Skeletal muscle tissue (tissue), 3 donors: ENCODE measurements at regions not wholly inside any gene's neighbourhood (a gene's known extent, or its start where the extent isn't known, plus 50 kb on each side); places are given as distances from the start of the nearest gene placed in this dataset.

ENCODE experiments used
- H3K27ac ChIP-seq: one replicate; pipeline ENCODE4 v1.7.0; 2013; ENCODE audit warnings: mild to moderate bottlenecking, low read depth, low read length, inconsistent platforms
- H3K27me3 ChIP-seq, 3 donors: one replicate each; pipeline ENCODE4 v1.7.0; 2013; ENCODE audit warnings: low read length in 3 of 3; ENCODE audit not compliant: control insufficient read depth in 3 of 3, insufficient read depth in 3 of 3
- H3K36me3 ChIP-seq, 3 donors: one replicate each; pipeline ENCODE4 v1.7.0; 2013; ENCODE audit warnings: low read length in 3 of 3; ENCODE audit not compliant: control insufficient read depth in 3 of 3, insufficient read depth in 3 of 3
- H3K4me1 ChIP-seq, 3 donors: one replicate each; pipeline ENCODE4 v1.7.0; 2013; ENCODE audit warnings: low read length in 3 of 3, mild to moderate bottlenecking in 3 of 3; ENCODE audit not compliant: control insufficient read depth in 3 of 3, insufficient read depth in 3 of 3
- H3K4me3 ChIP-seq, 3 donors: one replicate each; pipeline ENCODE4 v1.7.0; 2013; ENCODE audit warnings: low read length in 3 of 3
- H3K9ac ChIP-seq, 3 donors: one replicate each; pipeline ENCODE4 v1.7.0; 2013; ENCODE audit warnings: low read length in 3 of 3, mild to moderate bottlenecking in 3 of 3, moderate library complexity in 2 of 3, low read depth in 1 of 3
- H3K9me3 ChIP-seq, 3 donors: one replicate each; pipeline ENCODE4 v1.7.0; 2013; ENCODE audit warnings: low read length in 3 of 3; ENCODE audit not compliant: control insufficient read depth in 3 of 3
- donor health status: Osteomylitis.

DNA sequence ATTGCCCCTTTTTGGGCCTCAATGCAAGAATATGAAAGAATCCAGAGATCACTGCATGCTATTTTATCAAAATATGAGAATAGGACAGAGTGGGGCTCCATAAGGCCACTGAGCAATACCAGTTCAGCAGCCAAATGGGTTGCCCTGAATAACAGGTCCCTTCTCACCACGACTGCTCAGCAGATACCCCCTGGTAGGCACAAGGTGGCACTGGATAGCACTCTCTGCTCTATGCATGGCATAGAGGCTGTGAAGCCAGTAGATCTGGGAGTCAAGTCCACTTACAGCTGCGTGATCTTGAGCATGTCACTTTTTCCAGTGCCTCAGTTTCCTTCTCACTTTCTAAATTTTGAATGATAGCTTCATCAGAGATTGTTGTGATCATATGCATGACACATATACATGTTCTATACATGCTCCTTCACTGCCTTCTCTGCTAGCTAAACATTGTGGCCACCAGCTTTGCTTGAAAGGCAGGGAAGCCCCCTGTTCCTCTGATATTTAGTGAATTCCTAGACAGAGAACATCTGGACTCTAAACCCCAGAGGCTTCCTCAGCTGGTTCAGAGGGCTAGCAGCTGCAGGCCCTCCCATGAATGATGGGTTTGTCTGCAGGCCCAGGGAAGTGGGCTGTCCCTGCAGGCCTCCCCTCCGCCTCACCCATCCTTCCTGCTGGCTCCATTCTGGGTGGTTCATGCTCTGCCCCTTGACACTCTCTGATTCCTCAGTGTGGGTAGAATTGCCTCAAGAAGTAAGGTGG, 84.9 kb upstream of the ASIC2 start:
- Histone ChIP-seq H3K36me3 (no peaks in the 10 kb centered on the region), H3K27me3 (no peaks in the 10 kb centered on the region), H3K4me3 (no peak overlapping the region), H3K9me3 (no peaks in the 10 kb centered on the region), H3K27ac (no peak overlapping the region), H3K4me1 (no peaks in the 10 kb centered on the region), H3K9ac (no peak overlapping the region)

DNA sequence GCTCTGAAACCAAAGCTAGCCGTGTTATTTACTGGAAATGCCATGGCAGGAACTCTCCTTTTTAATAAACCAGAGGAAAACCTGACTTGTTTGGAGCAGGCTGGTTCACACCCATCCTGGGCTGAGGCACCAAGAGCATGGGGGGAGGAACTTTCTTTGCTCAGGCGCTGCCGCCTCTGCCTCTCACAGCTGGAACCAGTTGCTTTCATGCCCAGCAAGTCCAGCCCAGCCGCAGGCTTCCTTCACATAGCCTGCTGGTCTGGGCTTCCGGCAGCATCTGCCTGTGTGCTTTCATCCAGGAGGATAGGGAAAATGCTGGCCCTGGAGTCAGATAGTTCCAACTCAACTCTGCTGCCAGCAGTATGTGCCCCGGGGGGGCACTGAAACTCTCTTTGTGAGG, 88.1 kb upstream of the ASIC2 start:
- Histone ChIP-seq H3K27me3 (peaks cover 0 to 1% (median 0%) of the 10 kb centered on the region in 3 donors), H3K9me3 (no peaks in the 10 kb centered on the region), H3K27ac (no peak overlapping the region), H3K4me1 (no peaks in the 10 kb centered on the region), H3K36me3 (no peaks in the 10 kb centered on the region), H3K4me3 (no peak overlapping the region), H3K9ac (no peak overlapping the region)

DNA sequence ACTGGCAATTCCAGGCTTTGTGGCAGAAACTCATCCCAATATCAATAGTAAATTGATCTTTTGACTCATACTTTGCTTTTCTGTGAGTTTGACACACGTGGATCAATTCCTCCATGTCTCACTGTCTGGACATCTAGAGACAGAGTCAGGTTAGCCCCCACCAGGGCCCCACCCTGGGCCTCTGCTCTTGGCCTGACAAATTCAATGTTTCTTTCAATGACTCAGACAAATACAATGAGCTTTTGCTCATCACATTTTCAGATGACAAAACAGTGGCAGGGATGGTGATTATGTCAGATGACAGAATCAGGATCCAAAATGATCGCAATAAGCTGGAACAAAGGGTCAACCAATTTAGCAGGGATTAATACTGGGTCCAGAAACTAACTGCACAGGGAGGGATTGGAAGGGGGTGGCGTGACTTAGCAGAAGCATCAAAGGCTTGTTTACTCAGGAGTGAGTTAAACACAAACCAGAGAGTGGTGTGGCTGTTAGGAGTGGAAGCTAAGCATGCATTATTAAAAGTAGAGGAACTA, 90.5 kb upstream of the ASIC2 start:
- Histone ChIP-seq H3K9ac (no peak overlapping the region), H3K4me3 (no peak overlapping the region), H3K9me3 (no peaks in the 10 kb centered on the region), H3K36me3 (no peaks in the 10 kb centered on the region), H3K27me3 (peaks cover 0 to 10% (median 6%) of the 10 kb centered on the region in 3 donors), H3K4me1 (no peaks in the 10 kb centered on the region), H3K27ac (no peak overlapping the region)

DNA sequence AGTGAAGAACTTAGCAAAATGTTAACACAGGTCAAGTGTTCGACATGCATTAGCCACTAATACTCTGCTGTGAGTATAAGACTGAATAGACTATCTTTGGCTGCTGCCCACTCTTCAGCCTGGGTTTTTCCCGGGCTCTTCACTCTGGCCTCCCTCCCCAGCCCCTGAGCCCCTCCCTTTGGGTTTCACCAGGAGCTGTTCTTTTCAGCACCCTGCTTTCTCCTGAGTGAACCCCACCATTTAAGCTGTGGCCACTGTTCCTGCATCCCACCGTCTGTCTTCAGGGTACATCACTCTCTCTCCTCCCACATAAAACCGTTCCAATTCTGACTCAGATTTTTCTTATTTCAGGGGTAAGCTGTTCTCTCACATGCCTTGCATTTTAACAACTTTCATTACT, 92.0 kb upstream of the ASIC2 start:
- no peak overlapping the region for H3K4me3 ChIP-seq
- H3K9ac ChIP-seq, result no peak overlapping the region
- H3K36me3 ChIP-seq, result no peaks in the 10 kb centered on the region
- H3K27me3 ChIP-seq, result peaks cover 0 to 10% (median 8%) of the 10 kb centered on the region in 3 donors
- no peaks in the 10 kb centered on the region for H3K4me1 ChIP-seq
- H3K27ac ChIP-seq, result no peak overlapping the region
- no peaks in the 10 kb centered on the region for H3K9me3 ChIP-seq

DNA sequence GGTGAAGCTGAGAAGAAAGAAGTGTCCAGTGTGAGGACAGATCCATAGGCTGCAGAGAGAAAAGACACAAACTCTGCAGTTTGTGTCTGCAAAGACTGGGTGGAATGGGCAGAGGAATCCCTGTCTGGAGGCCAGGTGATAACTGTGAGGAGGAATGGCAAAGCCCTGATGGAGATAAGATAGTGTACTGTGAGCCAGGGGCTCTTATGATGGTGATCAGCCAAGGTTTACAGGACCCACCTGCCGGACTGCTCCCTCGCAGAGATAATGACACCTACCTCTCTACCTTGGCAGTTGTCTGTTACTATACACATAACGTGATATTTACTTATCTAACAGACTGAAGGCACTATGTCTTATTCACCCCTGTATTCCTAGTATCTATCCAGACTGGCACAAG, 92.6 kb upstream of the ASIC2 start:
- Histone ChIP-seq H3K36me3 (no peaks in the 10 kb centered on the region), H3K9ac (no peak overlapping the region), H3K27ac (no peak overlapping the region), H3K9me3 (no peaks in the 10 kb centered on the region), H3K4me3 (no peak overlapping the region), H3K27me3 (peaks cover 0 to 10% (median 8%) of the 10 kb centered on the region in 3 donors), H3K4me1 (no peaks in the 10 kb centered on the region)

DNA sequence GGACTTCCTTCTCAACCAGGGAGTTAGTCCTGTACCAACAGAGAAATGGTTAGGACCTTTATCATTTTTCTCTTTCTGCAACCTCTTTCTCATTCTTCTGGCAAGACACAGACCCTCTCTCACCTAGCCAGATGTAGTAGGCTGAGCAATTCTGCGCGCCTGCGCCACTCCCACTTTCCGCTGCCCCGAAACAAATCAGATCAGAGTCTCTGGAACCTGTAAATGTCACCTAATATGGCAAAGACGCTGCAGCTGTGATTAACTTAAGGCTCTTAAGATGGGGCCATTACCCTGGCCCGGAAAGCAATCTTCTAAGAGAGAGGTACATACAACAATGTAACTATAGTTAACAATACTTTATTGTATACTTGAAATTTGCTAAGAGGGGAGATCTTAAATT, 94.3 kb upstream of the ASIC2 start:
- no peak overlapping the region for H3K27ac ChIP-seq
- H3K27me3 ChIP-seq, result peaks cover 0 to 12% (median 8%) of the 10 kb centered on the region in 3 donors
- no peaks in the 10 kb centered on the region for H3K36me3 ChIP-seq
- no peak overlapping the region for H3K4me3 ChIP-seq
- H3K9me3 ChIP-seq, result no peaks in the 10 kb centered on the region
- H3K4me1 ChIP-seq, result no peaks in the 10 kb centered on the region
- H3K9ac ChIP-seq, result no peak overlapping the region

DNA sequence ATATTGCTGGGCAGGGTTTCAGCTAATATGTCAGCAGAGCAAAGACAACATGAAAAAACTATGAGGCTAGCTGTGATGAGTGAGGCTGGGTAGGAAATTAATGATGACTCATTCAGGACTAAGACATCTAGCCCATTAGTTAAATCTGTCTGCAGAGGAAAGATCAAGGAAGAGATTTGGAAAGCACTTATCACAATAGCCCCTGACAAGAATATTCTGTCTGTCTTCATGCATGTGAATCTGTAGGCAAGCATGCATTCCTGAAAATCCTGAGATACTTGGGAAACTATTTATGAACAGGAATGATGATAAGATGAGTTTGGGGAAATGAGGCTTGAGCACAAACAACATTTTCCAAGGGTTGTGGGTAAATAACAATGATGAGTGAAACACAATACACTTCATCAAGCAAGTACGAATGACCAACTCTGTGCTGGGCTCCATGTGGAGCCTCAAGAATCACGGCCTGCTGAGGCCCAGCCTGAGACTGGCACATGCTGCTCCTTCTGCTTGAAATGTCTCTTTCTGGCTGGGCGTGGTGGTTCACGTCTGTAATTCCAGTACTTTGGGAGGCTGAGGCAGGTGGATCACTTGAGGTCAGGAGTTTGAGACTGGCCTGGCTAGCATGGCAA, 96.5 kb upstream of the ASIC2 start:
- Histone ChIP-seq H3K27me3 (peaks cover 0 to 18% (median 8%) of the 10 kb centered on the region in 3 donors), H3K9ac (no peak overlapping the region), H3K4me1 (no peaks in the 10 kb centered on the region), H3K9me3 (no peaks in the 10 kb centered on the region), H3K36me3 (no peaks in the 10 kb centered on the region), H3K27ac (no peak overlapping the region), H3K4me3 (no peak overlapping the region)

DNA sequence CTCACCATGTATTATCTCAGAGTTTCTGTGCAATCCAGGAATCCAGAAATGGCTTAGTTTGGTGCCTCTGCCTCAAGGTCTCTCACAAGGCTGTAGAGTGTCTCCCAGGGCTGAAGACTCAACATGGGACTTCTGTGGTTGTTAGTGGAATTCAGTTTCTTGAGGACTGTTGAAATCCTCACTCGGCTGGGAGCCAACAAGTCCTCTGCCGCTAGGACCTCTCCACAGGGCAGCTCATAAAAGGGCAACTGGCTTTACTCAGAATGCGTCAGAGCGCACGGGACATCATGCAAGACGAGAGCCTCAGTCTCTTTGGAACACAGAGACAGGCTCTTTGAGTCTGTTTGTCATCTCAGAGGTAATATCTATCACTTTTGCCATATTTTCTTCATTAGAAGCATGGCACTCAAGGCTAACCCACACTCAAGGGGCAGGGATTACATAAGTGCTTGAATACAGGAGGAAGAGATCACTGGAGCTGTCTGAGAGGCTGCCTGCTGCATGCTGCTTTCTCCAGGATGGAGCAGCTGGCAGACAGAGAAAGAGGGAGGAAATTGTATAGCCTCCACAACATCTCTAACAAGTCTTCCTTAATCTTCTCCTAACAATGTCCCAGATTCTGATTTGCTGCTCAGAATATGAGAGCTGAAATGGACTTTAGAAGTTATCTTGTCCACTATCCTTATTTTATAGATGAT, 97.5 kb upstream of the ASIC2 start:
- H3K36me3 ChIP-seq, result no peaks in the 10 kb centered on the region
- no peak overlapping the region for H3K4me3 ChIP-seq
- no peaks in the 10 kb centered on the region for H3K4me1 ChIP-seq
- peaks cover 0 to 18% (median 8%) of the 10 kb centered on the region in 3 donors for H3K27me3 ChIP-seq
- no peak overlapping the region for H3K9ac ChIP-seq
- no peaks in the 10 kb centered on the region for H3K9me3 ChIP-seq
- H3K27ac ChIP-seq, result no peak overlapping the region

DNA sequence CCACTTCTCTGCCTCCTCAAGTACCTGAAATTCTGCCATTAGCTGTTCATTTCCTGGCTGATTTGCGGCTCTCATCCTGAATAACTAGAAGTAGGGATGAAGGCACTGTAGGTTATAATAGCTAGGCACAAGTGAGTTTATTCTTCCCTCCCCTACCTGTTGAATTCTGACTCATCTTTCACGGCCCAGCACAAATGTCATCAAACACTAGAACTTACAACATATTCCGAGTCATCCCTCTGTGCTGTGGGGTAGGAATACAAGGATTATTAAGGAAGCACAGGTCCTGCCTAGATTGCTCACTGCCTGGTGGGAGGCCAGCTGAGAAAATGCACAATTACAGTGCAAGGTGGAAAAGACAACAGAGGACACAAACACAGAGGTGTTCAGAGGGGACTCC, 103.7 kb upstream of the ASIC2 start:
- Histone ChIP-seq H3K4me3 (no peak overlapping the region), H3K27ac (no peak overlapping the region), H3K4me1 (no peaks in the 10 kb centered on the region), H3K36me3 (no peaks in the 10 kb centered on the region), H3K9ac (no peak overlapping the region), H3K27me3 (peaks cover 0 to 8% (median 0%) of the 10 kb centered on the region in 3 donors), H3K9me3 (no peaks in the 10 kb centered on the region)

DNA sequence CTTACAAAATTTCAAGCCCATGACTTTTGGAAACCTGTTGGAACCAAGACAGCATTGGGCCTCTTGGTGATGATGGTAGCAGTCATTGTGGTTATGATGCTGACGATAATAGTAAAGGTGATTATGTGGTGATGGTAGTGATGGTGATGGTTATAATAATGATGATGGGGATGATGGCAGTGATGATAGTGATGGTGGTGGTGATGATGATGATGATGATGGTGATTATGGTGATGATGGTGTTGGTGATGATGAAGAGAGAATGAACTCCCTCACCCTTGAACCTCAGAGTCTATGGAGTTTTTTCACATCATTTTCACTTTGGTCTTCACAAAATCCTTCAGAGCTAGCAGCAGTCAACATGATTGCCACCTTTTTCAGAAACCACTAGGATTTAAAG, 105.3 kb upstream of the ASIC2 start:
- H3K36me3 ChIP-seq, result no peaks in the 10 kb centered on the region
- no peak overlapping the region for H3K27ac ChIP-seq
- H3K4me3 ChIP-seq, result no peak overlapping the region
- no peaks in the 10 kb centered on the region for H3K9me3 ChIP-seq
- H3K9ac ChIP-seq, result no peak overlapping the region
- H3K4me1 ChIP-seq, result no peaks in the 10 kb centered on the region
- no peaks in the 10 kb centered on the region for H3K27me3 ChIP-seq
